Activated CD4-positive, alpha-beta T cell treated with anti-CD3 and anti-CD28 coated beads for 36 hours (primary cell): ENCODE measurements at regions not wholly inside any gene's neighbourhood (a gene's known extent, or its start where the extent isn't known, plus 50 kb on each side); places are given as distances from the start of the nearest gene placed in this dataset.

Source experiments
- ATAC-seq: fragments of 200-7000 bp; cut with Tn5 transposase; one replicate; pipeline ENCODE4 v1.10.0; 2021; ENCODE audit warnings: mild to moderate bottlenecking, moderate library complexity
- CTCF ChIA-PET: fragments of 350-600 bp; sonication (Branson Sonifier 250); formaldehyde crosslinking; loops from one replicate; lab custom pipeline; 2021; ENCODE audit warnings: antibody characterized with exemption; lab: Charles Lee
- POLR2A ChIA-PET: fragments of 350-600 bp; sonication (Branson Sonifier 250); formaldehyde crosslinking; loops from one replicate; lab custom pipeline; 2021; ENCODE audit warnings: antibody characterized with exemption, inconsistent platforms; lab: Charles Lee
- DNase-seq: peaks from one replicate; pipeline ENCODE4 v3.0.0-alpha.2; 2020
- H3K27ac Mint-ChIP-seq: one replicate; pipeline ENCODE4 v1.8.0; 2021; ENCODE audit warnings: mixed read lengths
- H3K27me3 Mint-ChIP-seq: one replicate; pipeline ENCODE4 v1.8.0; 2021; ENCODE audit warnings: mixed read lengths
- H3K36me3 Mint-ChIP-seq: one replicate; pipeline ENCODE4 v1.8.0; 2021; ENCODE audit warnings: low read depth, mixed read lengths
- H3K4me1 Mint-ChIP-seq: one replicate; pipeline ENCODE4 v1.8.0; 2021; ENCODE audit warnings: mixed read lengths
- H3K4me3 Mint-ChIP-seq: one replicate; pipeline ENCODE4 v1.8.0; 2021; ENCODE audit warnings: mild to moderate bottlenecking, moderate library complexity, mixed read lengths
- H3K9me3 Mint-ChIP-seq: one replicate; pipeline ENCODE4 v1.8.0; 2021; ENCODE audit warnings: low read depth, mixed read lengths
- intact Hi-C, 2 experiments: fragments of 100-400 bp; cut with DNase I in 1 of 2; cut with micrococcal nuclease in 1 of 2; formaldehyde crosslinking; loops; one replicate each; pipeline versions ENCODE4 v1.14.2 to v1.15.1; 2022 to 2024; cut with DNase I, micrococcal nuclease

DNA sequence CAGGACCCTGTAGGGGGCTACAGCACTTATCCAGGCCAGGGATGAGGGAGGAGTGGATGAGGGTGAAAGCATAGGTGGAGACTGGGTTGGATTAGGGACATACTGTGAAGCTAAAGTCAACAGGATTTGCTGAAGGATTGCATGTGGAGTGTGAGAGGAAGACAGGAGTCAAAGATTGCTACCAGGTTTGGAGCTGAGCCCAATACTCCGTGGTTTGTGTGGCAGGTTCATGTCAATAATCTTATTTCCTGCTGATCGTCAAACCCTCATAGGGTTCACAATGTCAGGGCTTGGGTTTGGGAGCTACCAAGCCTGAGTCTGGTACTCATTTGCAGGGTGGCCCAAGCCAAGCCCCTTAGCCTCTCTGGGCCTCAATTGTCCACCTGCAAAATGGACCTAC, 77.1 kb upstream of the PLXNC1 start:
- CTCF ChIA-PET = interaction anchor here (1.5 to 6.9 kb wide), 2 partner anchors 31 to 62 kb away, joined by 4 to 87 read pairs; no protein-coding TSS in a partner anchor

DNA sequence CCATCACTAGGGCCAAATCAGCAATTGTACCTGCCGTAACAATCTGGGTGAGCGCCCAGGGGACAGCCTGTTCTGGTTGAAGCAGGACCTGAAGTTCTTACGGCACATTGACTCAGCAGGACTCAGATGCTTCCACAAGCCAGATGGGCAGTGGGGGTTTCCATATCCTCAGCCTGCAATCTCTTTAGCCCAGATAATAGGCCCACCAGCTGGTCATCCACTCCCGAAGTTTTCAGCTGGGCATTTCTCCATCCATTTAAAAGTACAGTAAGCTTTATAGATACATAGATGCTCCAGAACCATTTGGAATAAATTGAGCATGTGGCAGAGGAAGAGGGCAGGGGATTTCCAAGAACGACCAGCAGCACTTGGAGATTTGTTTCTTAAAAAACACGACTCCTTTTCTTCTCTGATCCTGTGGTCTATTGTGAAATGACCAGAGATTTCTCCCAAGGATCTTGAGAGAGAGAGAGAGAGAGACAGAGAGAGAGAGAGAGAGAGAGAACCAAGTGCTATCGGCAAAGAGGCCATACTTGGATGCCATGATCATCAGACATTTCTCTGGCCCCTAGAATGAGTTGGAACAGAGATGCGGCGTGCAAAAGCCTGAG, 74.8 kb upstream of the PLXNC1 start:
- H3K27me3 Mint-ChIP-seq = peaks cover 6% of the 10 kb centered on the region
- intact Hi-C loops = no loop called here
- H3K9me3 Mint-ChIP-seq = no peaks in the 10 kb centered on the region
- DNase-seq (no peak), ATAC-seq (no peak)
- no peaks in the 10 kb centered on the region for H3K36me3 Mint-ChIP-seq
- H3K4me3 Mint-ChIP-seq = no peak overlapping the region
- CTCF ChIA-PET = interaction anchor here (0.6 to 6.9 kb wide), 3 partner anchors 16 to 540 kb away, joined by 3 to 87 read pairs (median 4); no protein-coding TSS in a partner anchor
- no peak overlapping the region for H3K27ac Mint-ChIP-seq
- POLR2A ChIA-PET = no interaction called here
- peaks cover 22% of the 10 kb centered on the region for H3K4me1 Mint-ChIP-seq

More for the DNA sequence above, 77.1 kb upstream of the PLXNC1 start:
- intact Hi-C loops = no loop called here
- Mint-ChIP-seq H3K9me3 (no peaks in the 10 kb centered on the region), H3K36me3 (no peaks in the 10 kb centered on the region), H3K27me3 (no peaks in the 10 kb centered on the region), H3K4me3 (no peak overlapping the region), H3K27ac (no peak overlapping the region), H3K4me1 (peaks cover 15% of the 10 kb centered on the region)
- no peak for DNase-seq
- POLR2A ChIA-PET = no interaction called here
- ATAC-seq = no peak

DNA sequence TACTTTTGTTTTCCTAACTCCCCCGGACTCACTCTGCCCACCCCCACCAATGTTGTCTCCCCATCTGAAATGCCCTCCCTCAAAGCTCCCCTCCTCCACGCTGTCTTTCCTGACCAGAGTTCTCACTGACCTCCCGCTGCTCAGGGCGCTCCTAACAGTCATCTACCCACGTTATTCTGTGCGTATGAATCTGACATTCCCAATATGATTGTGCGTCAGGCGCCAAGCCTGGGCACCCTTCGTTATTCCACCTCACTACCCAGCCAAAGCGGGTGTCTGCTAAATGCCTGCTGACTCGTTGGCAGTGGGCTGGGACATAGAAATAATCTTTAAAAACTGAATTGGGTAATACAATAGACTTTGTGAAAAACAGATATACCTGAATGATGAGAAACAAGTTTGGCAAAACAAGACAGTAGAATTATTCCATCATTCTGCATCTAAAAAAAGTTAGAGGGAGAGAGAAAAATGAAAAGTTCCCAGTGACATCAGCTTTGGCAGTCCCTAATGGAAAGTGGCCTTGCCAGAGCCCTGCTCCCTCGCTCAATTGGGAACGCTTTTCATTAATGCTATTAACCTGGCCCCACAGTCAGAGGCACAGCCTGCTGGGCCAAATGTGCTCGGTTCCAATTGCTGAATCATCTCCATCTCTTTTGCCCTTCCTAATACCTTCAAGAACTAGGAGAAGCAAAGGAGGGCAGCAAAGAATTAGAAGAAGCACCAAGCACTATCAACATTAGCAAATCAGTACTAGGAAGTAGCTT, 74.0 kb upstream of the PLXNC1 start:
- H3K27ac Mint-ChIP-seq = no peak overlapping the region
- peaks cover 6% of the 10 kb centered on the region for H3K27me3 Mint-ChIP-seq
- POLR2A ChIA-PET = interaction anchor here (0.5 kb wide), 1 partner anchor 23 kb away, joined by 6 read pairs; no protein-coding TSS in a partner anchor
- intact Hi-C loops = no loop called here
- no peak for ATAC-seq
- H3K36me3 Mint-ChIP-seq = no peaks in the 10 kb centered on the region
- H3K4me3 Mint-ChIP-seq = no peak overlapping the region
- CTCF ChIA-PET = interaction anchor here (0.8 to 6.9 kb wide), 11 partner anchors 9 to 308 kb away, joined by 3 to 87 read pairs (median 4); no protein-coding TSS in a partner anchor
- H3K9me3 Mint-ChIP-seq = no peaks in the 10 kb centered on the region
- no peak for DNase-seq
- H3K4me1 Mint-ChIP-seq = peaks cover 22% of the 10 kb centered on the region

DNA sequence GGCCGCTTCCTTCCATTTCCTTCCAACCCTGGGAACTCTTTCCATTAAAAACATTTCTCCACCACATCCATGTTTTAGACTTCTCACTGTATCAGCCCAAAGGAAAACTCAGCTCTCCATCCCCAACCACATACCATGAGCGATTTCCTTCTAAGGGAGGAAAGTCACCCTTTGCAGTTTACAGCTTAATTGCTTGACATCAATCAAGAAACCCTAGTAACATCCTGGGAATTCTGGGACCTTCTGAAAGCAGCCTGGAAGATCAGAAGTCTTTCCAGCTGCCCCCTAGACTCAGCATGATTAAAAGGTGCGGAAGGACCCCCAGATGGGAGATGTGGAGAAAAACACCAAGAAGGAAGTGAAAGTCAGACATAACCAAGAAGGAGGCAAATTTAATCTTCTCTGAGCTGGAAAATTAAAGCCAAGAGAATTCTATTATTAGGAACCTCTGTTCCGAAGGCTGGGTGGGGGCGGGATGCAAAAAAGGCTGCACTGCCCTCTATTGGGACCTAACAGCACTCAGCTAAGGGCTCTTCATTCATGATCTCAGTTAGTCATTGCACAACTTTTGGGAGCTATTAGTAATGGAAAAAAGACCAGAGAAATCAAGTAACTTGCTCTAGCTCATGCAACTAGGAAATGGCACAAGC, 73.3 kb upstream of the PLXNC1 start:
- Mint-ChIP-seq H3K27ac (peak overlapping the region; percentile 4), H3K27me3 (peaks cover 6% of the 10 kb centered on the region), H3K4me3 (no peak overlapping the region), H3K4me1 (peaks cover 22% of the 10 kb centered on the region), H3K36me3 (no peaks in the 10 kb centered on the region), H3K9me3 (no peaks in the 10 kb centered on the region)
- ATAC-seq (peak; percentile 85), DNase-seq (peak; percentile 46)
- intact Hi-C loops = loop anchor here (1.0 kb wide), 2 partner anchors 23 to 506 kb away; no protein-coding TSS in a partner anchor
- ChIA-PET CTCF (interaction anchor here (0.6 to 6.9 kb wide), 15 partner anchors 9 to 572 kb away, joined by 3 to 87 read pairs (median 4); no protein-coding TSS in a partner anchor), POLR2A (interaction anchor here (0.5 to 0.6 kb wide), 2 partner anchors 23 to 159 kb away, joined by 3 to 6 read pairs; no protein-coding TSS in a partner anchor)

DNA sequence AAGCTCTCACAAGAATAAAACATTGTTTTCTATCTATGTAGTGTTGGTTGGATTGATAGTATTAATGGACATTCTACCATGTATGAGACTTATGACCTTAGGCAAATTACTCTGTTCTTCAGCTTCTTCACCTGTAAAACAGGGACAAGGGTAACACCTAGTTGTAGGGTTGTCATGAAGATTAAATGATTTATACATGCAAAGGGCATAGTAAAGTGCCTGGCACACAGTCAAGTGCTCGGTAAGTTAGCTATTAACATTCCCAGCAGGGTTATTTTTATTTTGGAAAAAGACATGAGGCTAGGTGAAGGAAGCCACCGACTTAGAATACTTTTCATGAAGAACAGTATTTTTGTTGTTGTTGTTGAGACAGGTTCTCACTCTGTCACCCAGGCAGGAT, 71.2 kb upstream of the PLXNC1 start:
- ChIA-PET CTCF (interaction anchor here (0.5 to 6.9 kb wide), 5 partner anchors 12 to 99 kb away, joined by 3 to 87 read pairs (median 3); no protein-coding TSS in a partner anchor), POLR2A (no interaction called here)
- H3K4me3 Mint-ChIP-seq = no peak overlapping the region
- no peaks in the 10 kb centered on the region for H3K36me3 Mint-ChIP-seq
- peaks cover 14% of the 10 kb centered on the region for H3K4me1 Mint-ChIP-seq
- peaks cover 6% of the 10 kb centered on the region for H3K27me3 Mint-ChIP-seq
- no peak for DNase-seq
- ATAC-seq = no peak
- no peak overlapping the region for H3K27ac Mint-ChIP-seq
- H3K9me3 Mint-ChIP-seq = no peaks in the 10 kb centered on the region
- intact Hi-C loops = no loop called here

DNA sequence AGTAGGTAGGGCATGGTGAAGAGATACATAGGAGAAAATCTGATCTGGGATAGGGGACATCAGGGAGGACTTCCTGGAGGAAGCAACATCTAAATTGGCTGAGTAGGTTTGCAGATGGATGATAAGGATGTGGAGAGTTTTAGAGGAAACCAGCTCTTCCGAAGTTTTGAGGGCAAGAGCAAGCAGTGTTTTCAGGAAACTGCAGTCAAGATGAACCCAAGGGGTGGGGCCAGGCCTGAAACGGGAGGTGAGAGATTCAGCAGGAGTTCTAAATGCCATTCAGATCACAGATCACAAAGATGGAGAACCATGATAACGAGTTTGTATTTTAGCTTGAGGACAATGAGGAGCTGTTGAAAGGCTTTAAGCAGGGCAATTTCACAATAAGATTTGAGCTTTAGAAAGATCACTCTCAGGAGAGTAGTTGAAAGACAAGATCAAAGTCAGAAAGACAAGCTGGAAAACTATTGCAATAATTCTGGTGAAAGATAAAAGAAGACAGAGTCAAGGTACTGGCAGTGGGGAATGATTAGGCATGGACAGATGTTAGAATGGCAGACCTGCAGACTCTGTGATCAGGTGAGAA, 70.1 kb upstream of the PLXNC1 start:
- Mint-ChIP-seq H3K9me3 (no peaks in the 10 kb centered on the region), H3K4me3 (no peak overlapping the region), H3K27me3 (peaks cover 6% of the 10 kb centered on the region), H3K27ac (no peak overlapping the region), H3K36me3 (no peaks in the 10 kb centered on the region), H3K4me1 (peaks cover 14% of the 10 kb centered on the region)
- CTCF ChIA-PET = interaction anchor here (0.8 to 1.9 kb wide), 5 partner anchors 11 to 576 kb away, joined by 3 to 15 read pairs (median 4); no protein-coding TSS in a partner anchor
- intact Hi-C loops = no loop called here
- DNase-seq (peak; percentile 25), ATAC-seq (peak; percentile 49)
- POLR2A ChIA-PET = no interaction called here

DNA sequence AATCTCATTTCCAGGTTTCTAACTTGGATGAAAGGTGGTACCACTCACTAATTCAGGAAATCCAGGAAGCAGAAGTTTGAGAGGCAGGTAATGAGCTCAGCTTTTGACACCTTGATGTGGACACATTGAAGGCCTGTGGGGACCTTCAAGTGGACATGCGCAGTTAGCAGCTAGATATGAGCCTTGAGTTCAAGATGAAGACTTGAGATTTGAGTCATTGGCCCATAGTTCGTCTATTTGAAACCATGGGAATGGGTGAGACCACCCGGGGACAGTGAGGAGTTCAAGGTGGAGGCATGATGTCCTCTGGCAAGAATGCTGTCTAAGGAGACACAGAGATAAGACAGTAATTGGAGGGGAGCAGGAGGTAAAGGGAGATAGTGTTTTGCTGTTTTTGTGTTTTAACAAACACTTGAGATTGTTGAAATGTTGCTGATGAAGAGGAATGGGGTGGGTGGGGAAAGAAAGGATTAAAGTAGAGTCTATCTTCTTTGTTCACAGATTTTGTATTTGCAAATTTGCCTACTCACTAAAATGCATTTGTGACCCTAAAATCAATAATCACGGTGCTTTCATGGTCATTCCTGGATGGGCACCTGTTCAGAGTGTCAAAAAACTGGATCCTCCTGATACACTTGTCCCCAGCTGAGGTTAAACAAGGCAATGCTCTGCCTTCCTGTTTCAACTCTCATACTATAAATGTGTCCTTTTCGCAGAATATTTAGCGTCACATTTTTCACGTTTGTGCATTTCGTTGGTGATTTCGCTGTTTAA, 69.5 kb upstream of the PLXNC1 start:
- Mint-ChIP-seq H3K27me3 (peaks cover 6% of the 10 kb centered on the region), H3K27ac (no peak overlapping the region), H3K4me1 (peaks cover 14% of the 10 kb centered on the region), H3K36me3 (no peaks in the 10 kb centered on the region), H3K9me3 (no peaks in the 10 kb centered on the region), H3K4me3 (no peak overlapping the region)
- ChIA-PET POLR2A (no interaction called here), CTCF (interaction anchor here (1.2 to 1.9 kb wide), 4 partner anchors 10 to 577 kb away, joined by 3 to 15 read pairs (median 4); no protein-coding TSS in a partner anchor)
- ATAC-seq (no peak), DNase-seq (no peak)
- intact Hi-C loops = no loop called here

DNA sequence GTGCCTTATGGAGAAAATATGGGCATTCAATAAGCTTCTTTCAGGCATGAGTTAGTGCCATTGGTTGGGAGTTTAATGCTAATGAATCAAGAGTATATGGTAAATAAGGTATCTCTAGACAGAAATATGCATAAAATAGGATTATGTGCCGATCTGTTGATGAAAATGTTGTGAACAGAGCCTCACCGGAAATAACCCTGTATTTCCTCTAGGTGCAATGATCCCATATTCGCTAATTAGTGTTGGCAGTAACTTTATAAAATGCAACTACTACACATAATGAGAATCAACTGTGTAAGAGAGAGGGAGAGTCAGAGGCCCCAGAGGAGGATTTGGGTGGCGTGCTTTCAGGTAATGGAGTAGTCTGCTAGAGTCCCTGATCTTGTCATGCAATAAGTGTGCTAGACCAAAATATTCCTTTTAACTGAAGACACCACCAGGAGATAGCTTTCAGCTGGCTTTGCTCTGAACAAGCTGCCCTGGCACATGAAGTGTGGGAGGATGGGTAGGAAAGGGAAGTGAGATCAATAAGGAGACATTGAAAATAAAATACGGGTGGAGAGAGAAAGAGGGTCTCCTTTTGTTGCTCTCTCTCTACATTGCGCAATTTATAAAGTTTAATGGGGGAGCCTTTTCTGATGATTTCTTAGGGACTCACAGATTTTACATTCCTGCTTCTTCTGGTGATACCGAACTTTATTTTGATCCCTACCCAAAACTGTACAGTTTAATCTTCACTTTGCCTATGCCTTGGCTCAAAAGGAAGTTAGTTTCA, 68.6 kb upstream of the PLXNC1 start:
- no peak for ATAC-seq
- ChIA-PET CTCF (interaction anchor here (0.5 to 1.9 kb wide), 2 partner anchors 21 to 957 kb away, joined by 4 to 15 read pairs; no protein-coding TSS in a partner anchor), POLR2A (no interaction called here)
- intact Hi-C loops = no loop called here
- Mint-ChIP-seq H3K36me3 (no peaks in the 10 kb centered on the region), H3K27me3 (peaks cover 6% of the 10 kb centered on the region), H3K4me3 (no peak overlapping the region), H3K27ac (no peak overlapping the region), H3K9me3 (no peaks in the 10 kb centered on the region), H3K4me1 (peaks cover 14% of the 10 kb centered on the region)
- no peak for DNase-seq

DNA sequence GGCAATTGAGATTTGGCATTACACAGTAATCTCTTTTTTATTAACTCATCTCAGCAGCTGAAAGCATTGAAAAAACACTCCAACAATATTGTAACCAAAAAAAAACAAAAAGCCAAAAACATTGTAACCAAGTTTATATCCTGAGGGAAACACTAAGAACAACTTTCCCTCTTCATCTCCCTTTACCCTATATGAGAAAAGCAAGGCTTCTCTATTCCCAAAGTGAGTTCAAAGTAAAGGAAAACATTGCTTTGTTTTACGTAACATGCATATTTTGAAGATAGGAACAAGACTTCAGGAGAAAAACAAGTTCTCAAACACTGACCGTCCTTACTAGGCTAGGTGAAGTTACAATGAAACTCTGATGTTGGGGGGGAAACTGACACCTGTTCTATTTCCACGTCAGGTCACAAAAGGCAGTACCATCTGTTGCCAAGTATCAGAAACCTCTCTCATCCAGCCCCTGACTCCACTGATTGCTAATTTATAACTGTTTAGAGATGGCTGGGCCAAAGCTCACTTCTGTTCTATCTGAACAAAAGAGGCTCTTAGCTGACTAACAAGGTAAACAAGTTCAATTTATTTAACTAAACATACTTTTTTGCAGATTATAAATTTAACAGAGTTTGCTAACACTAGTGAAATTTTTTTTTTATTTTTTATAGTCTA, 67.9 kb upstream of the PLXNC1 start:
- intact Hi-C loops = no loop called here
- ATAC-seq (no peak), DNase-seq (no peak)
- H3K4me1 Mint-ChIP-seq = peaks cover 7% of the 10 kb centered on the region
- ChIA-PET CTCF (interaction anchor here (0.5 to 2.3 kb wide), 2 partner anchors 21 to 958 kb away, joined by 4 to 22 read pairs; no protein-coding TSS in a partner anchor), POLR2A (no interaction called here)
- no peaks in the 10 kb centered on the region for H3K36me3 Mint-ChIP-seq
- H3K9me3 Mint-ChIP-seq = no peaks in the 10 kb centered on the region
- H3K27me3 Mint-ChIP-seq = peaks cover 6% of the 10 kb centered on the region
- no peak overlapping the region for H3K4me3 Mint-ChIP-seq
- no peak overlapping the region for H3K27ac Mint-ChIP-seq
